PC-3 (cell line): ENCODE measurements at regions not wholly inside any gene's neighbourhood (a gene's known extent, or its start where the extent isn't known, plus 50 kb on each side); places are given as distances from the start of the nearest gene placed in this dataset.

Experiments
- EZH2 ChIP-seq: fragments of 300-600 bp; sonication (generic); IDR thresholded peaks from one replicate; pipeline ENCODE4 v1.6.1; 2017; ENCODE audit warnings: antibody characterized with exemption, mild to moderate bottlenecking, low read length; ENCODE audit not compliant: unreplicated experiment
- TF ChIP-seq, protein P1 (sequence below): fragments of 300-600 bp; sonication (generic); conservative IDR thresholded peaks from 2 replicates; pipeline ENCODE4 v1.5.1; 2017; ENCODE audit warnings: antibody characterized with exemption, low read depth, mild to moderate bottlenecking, low read length

- TF ChIP-seq EZH2: no peak
- TF ChIP-seq, protein P1, sequence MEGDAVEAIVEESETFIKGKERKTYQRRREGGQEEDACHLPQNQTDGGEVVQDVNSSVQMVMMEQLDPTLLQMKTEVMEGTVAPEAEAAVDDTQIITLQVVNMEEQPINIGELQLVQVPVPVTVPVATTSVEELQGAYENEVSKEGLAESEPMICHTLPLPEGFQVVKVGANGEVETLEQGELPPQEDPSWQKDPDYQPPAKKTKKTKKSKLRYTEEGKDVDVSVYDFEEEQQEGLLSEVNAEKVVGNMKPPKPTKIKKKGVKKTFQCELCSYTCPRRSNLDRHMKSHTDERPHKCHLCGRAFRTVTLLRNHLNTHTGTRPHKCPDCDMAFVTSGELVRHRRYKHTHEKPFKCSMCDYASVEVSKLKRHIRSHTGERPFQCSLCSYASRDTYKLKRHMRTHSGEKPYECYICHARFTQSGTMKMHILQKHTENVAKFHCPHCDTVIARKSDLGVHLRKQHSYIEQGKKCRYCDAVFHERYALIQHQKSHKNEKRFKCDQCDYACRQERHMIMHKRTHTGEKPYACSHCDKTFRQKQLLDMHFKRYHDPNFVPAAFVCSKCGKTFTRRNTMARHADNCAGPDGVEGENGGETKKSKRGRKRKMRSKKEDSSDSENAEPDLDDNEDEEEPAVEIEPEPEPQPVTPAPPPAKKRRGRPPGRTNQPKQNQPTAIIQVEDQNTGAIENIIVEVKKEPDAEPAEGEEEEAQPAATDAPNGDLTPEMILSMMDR: no peak
Measured at GRCh38 chr14:87407344-87407743, 585.6 kb downstream of the GALC start.
